ENCODE measurements at regions not wholly inside any gene's neighbourhood (a gene's known extent, or its start where the extent isn't known, plus 50 kb on each side); places are given as distances from the start of the nearest gene placed in this dataset.
"Not testable (repeated sequence)": the region's sequence is repeated elsewhere in the genome, so short reads cannot be mapped to it uniquely, and the experiment has no call there.

- H3K4me1 Mint-ChIP-seq (ENCODE audit: low read depth, unreplicated experiment) = no peaks in the 10 kb centered on the region
- no peak for DNase-seq
- no peak overlapping the region for H3K27ac Mint-ChIP-seq (ENCODE audit: unreplicated experiment)
- no peaks in the 10 kb centered on the region for H3K27me3 Mint-ChIP-seq (ENCODE audit: unreplicated experiment)
- no peaks in the 10 kb centered on the region for H3K9me3 Mint-ChIP-seq (ENCODE audit: unreplicated experiment)
- no peak for TF ChIP-seq CTCF (IDR thresholded peaks at IDR 0.05; ENCODE audit: partially characterized antibody, unreplicated experiment)
- no peaks in the 10 kb centered on the region for H3K36me3 Mint-ChIP-seq (ENCODE audit: unreplicated experiment)
- no peak overlapping the region for H3K4me3 Mint-ChIP-seq (ENCODE audit: unreplicated experiment)
Measured at GRCh38 chr2:48233005-48233404, 81.5 kb upstream of the FOXN2 start.

GRCh38 chr2:48233824-48234223 lies 80.7 kb upstream of the FOXN2 start:
- peak overlapping the region; percentile 22 for H3K27ac Mint-ChIP-seq (ENCODE audit: unreplicated experiment)
- not testable (repeated sequence) for H3K36me3 Mint-ChIP-seq (ENCODE audit: unreplicated experiment); DNase-seq; H3K4me1 Mint-ChIP-seq (ENCODE audit: low read depth, unreplicated experiment); H3K9me3 Mint-ChIP-seq (ENCODE audit: unreplicated experiment); H3K27me3 Mint-ChIP-seq (ENCODE audit: unreplicated experiment); H3K4me3 Mint-ChIP-seq (ENCODE audit: unreplicated experiment)

GRCh38 chr2:48235076-48235475 lies 79.4 kb upstream of the FOXN2 start:
- H3K9me3 Mint-ChIP-seq (ENCODE audit: unreplicated experiment) = no peaks in the 10 kb centered on the region
- no peak overlapping the region for H3K27ac Mint-ChIP-seq (ENCODE audit: unreplicated experiment)
- no peaks in the 10 kb centered on the region for H3K27me3 Mint-ChIP-seq (ENCODE audit: unreplicated experiment)
- DNase-seq = no peak
- no peak overlapping the region for H3K4me3 Mint-ChIP-seq (ENCODE audit: unreplicated experiment)
- TF ChIP-seq CTCF (IDR thresholded peaks at IDR 0.05; ENCODE audit: partially characterized antibody, unreplicated experiment) = no peak
- no peaks in the 10 kb centered on the region for H3K4me1 Mint-ChIP-seq (ENCODE audit: low read depth, unreplicated experiment)
- no peaks in the 10 kb centered on the region for H3K36me3 Mint-ChIP-seq (ENCODE audit: unreplicated experiment)

- Mint-ChIP-seq H3K27me3 (ENCODE audit: unreplicated experiment) (no peaks in the 10 kb centered on the region), H3K27ac (ENCODE audit: unreplicated experiment) (no peak overlapping the region), H3K4me3 (ENCODE audit: unreplicated experiment) (no peak overlapping the region), H3K9me3 (ENCODE audit: unreplicated experiment) (no peaks in the 10 kb centered on the region), H3K36me3 (ENCODE audit: unreplicated experiment) (no peaks in the 10 kb centered on the region), H3K4me1 (ENCODE audit: low read depth, unreplicated experiment) (no peaks in the 10 kb centered on the region)
- no peak for TF ChIP-seq CTCF (IDR thresholded peaks at IDR 0.05; ENCODE audit: partially characterized antibody, unreplicated experiment)
- no peak for DNase-seq
Measured at GRCh38 chr2:48238381-48238780, 76.1 kb upstream of the FOXN2 start.

GRCh38 chr2:48240912-48241311 lies 73.6 kb upstream of the FOXN2 start:
- DNase-seq = no peak
- Mint-ChIP-seq H3K9me3 (ENCODE audit: unreplicated experiment) (no peaks in the 10 kb centered on the region), H3K4me1 (ENCODE audit: low read depth, unreplicated experiment) (no peaks in the 10 kb centered on the region), H3K4me3 (ENCODE audit: unreplicated experiment) (no peak overlapping the region), H3K27me3 (ENCODE audit: unreplicated experiment) (no peaks in the 10 kb centered on the region), H3K27ac (ENCODE audit: unreplicated experiment) (no peak overlapping the region), H3K36me3 (ENCODE audit: unreplicated experiment) (no peaks in the 10 kb centered on the region)
- TF ChIP-seq CTCF (IDR thresholded peaks at IDR 0.05; ENCODE audit: partially characterized antibody, unreplicated experiment) = no peak

- no peak for DNase-seq
- H3K36me3 Mint-ChIP-seq (ENCODE audit: unreplicated experiment) = no peaks in the 10 kb centered on the region
- H3K27ac Mint-ChIP-seq (ENCODE audit: unreplicated experiment) = no peak overlapping the region
- no peak for TF ChIP-seq CTCF (IDR thresholded peaks at IDR 0.05; ENCODE audit: partially characterized antibody, unreplicated experiment)
- H3K27me3 Mint-ChIP-seq (ENCODE audit: unreplicated experiment) = no peaks in the 10 kb centered on the region
- peaks cover 14% of the 10 kb centered on the region for H3K4me1 Mint-ChIP-seq (ENCODE audit: low read depth, unreplicated experiment)
- H3K9me3 Mint-ChIP-seq (ENCODE audit: unreplicated experiment) = peaks cover 2% of the 10 kb centered on the region
- no peak overlapping the region for H3K4me3 Mint-ChIP-seq (ENCODE audit: unreplicated experiment)
Measured at GRCh38 chr2:48247206-48247605, 67.3 kb upstream of the FOXN2 start.
